Activated CD4-positive, alpha-beta T cell treated with anti-CD3 and anti-CD28 coated beads, Interleukin-2, amount 50 U/mL, for 4 hours (primary cell): ENCODE measurements at regions not wholly inside any gene's neighbourhood (a gene's known extent, or its start where the extent isn't known, plus 50 kb on each side); places are given as distances from the start of the nearest gene placed in this dataset.
"Not testable (repeated sequence)": the region's sequence is repeated elsewhere in the genome, so short reads cannot be mapped to it uniquely, and the experiment has no call there.

Experiments
- DNase-seq, 2 experiments: peaks; one replicate each; pipeline ENCODE4 v3.0.0-alpha.2; 2020

- DNase-seq, result peak in 1 of 2 experiments; percentile 0
These were observed 172.7 kb upstream of the NOX3 start for GRCh38 chr6:155628306-155628705.

- DNase-seq, result not testable (repeated sequence)
These were observed 172.1 kb upstream of the NOX3 start for GRCh38 chr6:155627722-155628212.

GRCh38 chr6:155623450-155624178 lies 168.0 kb upstream of the NOX3 start:
- DNase-seq, result no peak

- no peak for DNase-seq
These were observed 159.0 kb upstream of the NOX3 start for GRCh38 chr6:155614606-155615005.

GRCh38 chr6:155611742-155612141 lies 156.1 kb upstream of the NOX3 start:
- DNase-seq, result no peak

GRCh38 chr6:155604991-155605390 lies 149.4 kb upstream of the NOX3 start:
- no peak for DNase-seq

- no peak for DNase-seq
These were observed 143.9 kb upstream of the NOX3 start for GRCh38 chr6:155599561-155599960.

- no peak for DNase-seq
These were observed 143.5 kb upstream of the NOX3 start for GRCh38 chr6:155599160-155599559.

- DNase-seq, result no peak
These were observed 139.6 kb upstream of the NOX3 start for GRCh38 chr6:155595284-155595683.

GRCh38 chr6:155591741-155592140 lies 136.1 kb upstream of the NOX3 start:
- DNase-seq, result no peak

GRCh38 chr6:155589190-155589589 lies 133.6 kb upstream of the NOX3 start:
- no peak for DNase-seq

- no peak for DNase-seq
These were observed 132.2 kb upstream of the NOX3 start for GRCh38 chr6:155587817-155588216.

GRCh38 chr6:155586090-155586489 lies 130.5 kb upstream of the NOX3 start:
- DNase-seq, result no peak

- no peak for DNase-seq
These were observed 128.4 kb upstream of the NOX3 start for GRCh38 chr6:155584006-155584405.

- no peak for DNase-seq
These were observed 126.7 kb upstream of the NOX3 start for GRCh38 chr6:155582016-155582991.

- no peak for DNase-seq
These were observed 125.3 kb upstream of the NOX3 start for GRCh38 chr6:155580904-155581303.

GRCh38 chr6:155578251-155578650 lies 122.6 kb upstream of the NOX3 start:
- no peak for DNase-seq

- no peak for DNase-seq
These were observed 106.3 kb upstream of the NOX3 start for GRCh38 chr6:155561966-155562364.

GRCh38 chr6:155561257-155561965 lies 105.8 kb upstream of the NOX3 start:
- no peak for DNase-seq

GRCh38 chr6:155549928-155550327 lies 94.3 kb upstream of the NOX3 start:
- DNase-seq, result no peak

GRCh38 chr6:155549028-155549798 lies 93.6 kb upstream of the NOX3 start:
- DNase-seq, result no peak

- DNase-seq, result no peak
These were observed 92.9 kb upstream of the NOX3 start for GRCh38 chr6:155548576-155548975.
